ENCODE measurements at regions not wholly inside any gene's neighbourhood (a gene's known extent, or its start where the extent isn't known, plus 50 kb on each side); places are given as distances from the start of the nearest gene placed in this dataset.

GRCh38 chr13:73248711-73249580, 190.1 kb downstream of the KLF5 start:
- no peak for DNase-seq (ENCODE audit: low spot score)

- DNase-seq (ENCODE audit: low spot score) = no peak
These were observed 189.3 kb downstream of the KLF5 start for GRCh38 chr13:73248154-73248553.

- DNase-seq (ENCODE audit: low spot score) = no peak
These were observed 186.4 kb downstream of the KLF5 start for GRCh38 chr13:73245246-73245645.

GRCh38 chr13:73244467-73244866, 185.7 kb downstream of the KLF5 start:
- DNase-seq (ENCODE audit: low spot score) = no peak

GRCh38 chr13:73242515-73243015, 183.8 kb downstream of the KLF5 start:
- DNase-seq (ENCODE audit: low spot score) = no peak

GRCh38 chr13:73240193-73240592, 181.4 kb downstream of the KLF5 start:
- no peak for DNase-seq (ENCODE audit: low spot score)

GRCh38 chr13:73235385-73235784, 176.6 kb downstream of the KLF5 start:
- DNase-seq (ENCODE audit: low spot score) = no peak

GRCh38 chr13:73231471-73231870, 172.7 kb downstream of the KLF5 start:
- DNase-seq (ENCODE audit: low spot score) = no peak

- DNase-seq (ENCODE audit: low spot score) = no peak
These were observed 171.9 kb downstream of the KLF5 start for GRCh38 chr13:73230716-73231115.

GRCh38 chr13:73228546-73228945, 169.7 kb downstream of the KLF5 start:
- no peak for DNase-seq (ENCODE audit: low spot score)

GRCh38 chr13:73225990-73226389, 167.2 kb downstream of the KLF5 start:
- no peak for DNase-seq (ENCODE audit: low spot score)

- no peak for DNase-seq (ENCODE audit: low spot score)
These were observed 165.9 kb downstream of the KLF5 start for GRCh38 chr13:73224703-73225102.

GRCh38 chr13:73223372-73223781, 164.6 kb downstream of the KLF5 start:
- DNase-seq (ENCODE audit: low spot score) = no peak

- no peak for DNase-seq (ENCODE audit: low spot score)
These were observed 164.0 kb downstream of the KLF5 start for GRCh38 chr13:73222627-73223305.

GRCh38 chr13:73220966-73221720, 162.3 kb downstream of the KLF5 start:
- no peak for DNase-seq (ENCODE audit: low spot score)

- no peak for DNase-seq (ENCODE audit: low spot score)
These were observed 159.4 kb downstream of the KLF5 start for GRCh38 chr13:73218181-73218580.

- no peak for DNase-seq (ENCODE audit: low spot score)
These were observed 157.6 kb downstream of the KLF5 start for GRCh38 chr13:73216381-73216831.

GRCh38 chr13:73215823-73216222, 157.0 kb downstream of the KLF5 start:
- no peak for DNase-seq (ENCODE audit: low spot score)

GRCh38 chr13:73212482-73212881, 153.7 kb downstream of the KLF5 start:
- DNase-seq (ENCODE audit: low spot score) = no peak

- no peak for DNase-seq (ENCODE audit: low spot score)
These were observed 151.5 kb downstream of the KLF5 start for GRCh38 chr13:73210218-73210883.

- no peak for DNase-seq (ENCODE audit: low spot score)
These were observed 146.1 kb downstream of the KLF5 start for GRCh38 chr13:73204952-73205351.

- no peak for DNase-seq (ENCODE audit: low spot score)
These were observed 142.8 kb downstream of the KLF5 start for GRCh38 chr13:73201626-73202025.
